ENCODE measurements at regions not wholly inside any gene's neighbourhood (a gene's known extent, or its start where the extent isn't known, plus 50 kb on each side); places are given as distances from the start of the nearest gene placed in this dataset.

GRCh38 chr13:100811024-100811865, 136.7 kb upstream of the TMTC4 start:
- H3K36me3 Mint-ChIP-seq, result no peaks in the 10 kb centered on the region
- H3K27ac Mint-ChIP-seq, result no peak overlapping the region
- H3K9me3 Mint-ChIP-seq, result no peaks in the 10 kb centered on the region
- DNase-seq (ENCODE audit: low spot score in 2 of 2), result no peak
- ATAC-seq, result no peak

- DNase-seq (ENCODE audit: low spot score in 2 of 2), result no peak
- Mint-ChIP-seq H3K27ac (no peak overlapping the region), H3K9me3 (no peaks in the 10 kb centered on the region), H3K36me3 (no peaks in the 10 kb centered on the region)
- no peak for ATAC-seq
Observed at GRCh38 chr13:100810481-100810880, 135.9 kb upstream of the TMTC4 start.

GRCh38 chr13:100809856-100810255, 135.3 kb upstream of the TMTC4 start:
- no peak overlapping the region for H3K27ac Mint-ChIP-seq
- DNase-seq (ENCODE audit: low spot score in 2 of 2) (no peak), ATAC-seq (no peak)
- H3K9me3 Mint-ChIP-seq, result no peaks in the 10 kb centered on the region
- H3K36me3 Mint-ChIP-seq, result no peaks in the 10 kb centered on the region

- Mint-ChIP-seq H3K27ac (no peak overlapping the region), H3K36me3 (no peaks in the 10 kb centered on the region), H3K9me3 (no peaks in the 10 kb centered on the region)
- ATAC-seq (no peak), DNase-seq (ENCODE audit: low spot score in 2 of 2) (no peak)
Observed at GRCh38 chr13:100809129-100809390, 134.5 kb upstream of the TMTC4 start.

GRCh38 chr13:100808330-100809128, 133.9 kb upstream of the TMTC4 start:
- DNase-seq (ENCODE audit: low spot score in 2 of 2) (no peak), ATAC-seq (no peak)
- H3K27ac Mint-ChIP-seq, result no peak overlapping the region
- no peaks in the 10 kb centered on the region for H3K36me3 Mint-ChIP-seq
- no peaks in the 10 kb centered on the region for H3K9me3 Mint-ChIP-seq

- Mint-ChIP-seq H3K36me3 (no peaks in the 10 kb centered on the region), H3K27ac (no peak overlapping the region), H3K9me3 (no peaks in the 10 kb centered on the region)
- ATAC-seq (no peak), DNase-seq (ENCODE audit: low spot score in 2 of 2) (no peak)
Observed at GRCh38 chr13:100803091-100803490, 128.5 kb upstream of the TMTC4 start.

GRCh38 chr13:100800283-100800875, 125.8 kb upstream of the TMTC4 start:
- ATAC-seq (no peak), DNase-seq (ENCODE audit: low spot score in 2 of 2) (no peak)
- Mint-ChIP-seq H3K9me3 (peaks cover 0 to 10% of the 10 kb centered on the region in 2 donors), H3K36me3 (no peaks in the 10 kb centered on the region), H3K27ac (no peak overlapping the region)

- Mint-ChIP-seq H3K9me3 (peaks cover 0 to 15% of the 10 kb centered on the region in 2 donors), H3K27ac (peak overlapping the region in 1 of 2 donors; percentile 18), H3K36me3 (no peaks in the 10 kb centered on the region)
- DNase-seq (ENCODE audit: low spot score in 2 of 2) (no peak), ATAC-seq (no peak)
Observed at GRCh38 chr13:100798739-100799361, 124.3 kb upstream of the TMTC4 start.

- Mint-ChIP-seq H3K9me3 (peaks cover 0 to 15% of the 10 kb centered on the region in 2 donors), H3K27ac (peak overlapping the region in 1 of 2 donors; percentile 30), H3K36me3 (peaks cover 0 to 8% of the 10 kb centered on the region in 2 donors)
- no peak for DNase-seq (ENCODE audit: low spot score in 2 of 2)
- ATAC-seq, result no peak
Observed at GRCh38 chr13:100797921-100798320, 123.3 kb upstream of the TMTC4 start.

GRCh38 chr13:100796463-100796862, 121.9 kb upstream of the TMTC4 start:
- ATAC-seq (no peak), DNase-seq (ENCODE audit: low spot score in 2 of 2) (no peak)
- no peak overlapping the region for H3K27ac Mint-ChIP-seq
- peaks cover 5 to 19% of the 10 kb centered on the region in 2 donors for H3K9me3 Mint-ChIP-seq
- peaks cover 0 to 8% of the 10 kb centered on the region in 2 donors for H3K36me3 Mint-ChIP-seq

GRCh38 chr13:100794575-100794974, 120.0 kb upstream of the TMTC4 start:
- no peak for DNase-seq (ENCODE audit: low spot score in 2 of 2)
- peaks cover 5 to 19% of the 10 kb centered on the region in 2 donors for H3K9me3 Mint-ChIP-seq
- H3K36me3 Mint-ChIP-seq, result peaks cover 0 to 8% of the 10 kb centered on the region in 2 donors
- H3K27ac Mint-ChIP-seq, result no peak overlapping the region
- ATAC-seq, result no peak

GRCh38 chr13:100790405-100790804, 115.8 kb upstream of the TMTC4 start:
- Mint-ChIP-seq H3K36me3 (peaks cover 6 to 15% of the 10 kb centered on the region in 2 donors), H3K9me3 (peaks cover 11 to 13% of the 10 kb centered on the region in 2 donors), H3K27ac (no peak overlapping the region)
- no peak for ATAC-seq
- DNase-seq (ENCODE audit: low spot score in 2 of 2), result no peak

- H3K27ac Mint-ChIP-seq, result no peak overlapping the region
- peak; percentile 29 to 69 for ATAC-seq
- H3K9me3 Mint-ChIP-seq, result peaks cover 11% of the 10 kb centered on the region in 2 donors
Observed at GRCh38 chr13:100789968-100790367, 115.4 kb upstream of the TMTC4 start.

GRCh38 chr13:100789481-100789880, 114.9 kb upstream of the TMTC4 start:
- Mint-ChIP-seq H3K27ac (no peak overlapping the region), H3K36me3 (peaks cover 6 to 15% of the 10 kb centered on the region in 2 donors), H3K9me3 (peaks cover 8 to 11% of the 10 kb centered on the region in 2 donors)

More at GRCh38 chr13:100789968-100790367, 115.4 kb upstream of the TMTC4 start:
- peaks cover 6 to 15% of the 10 kb centered on the region in 2 donors for H3K36me3 Mint-ChIP-seq
- no peak for DNase-seq (ENCODE audit: low spot score in 2 of 2)

GRCh38 chr13:100789025-100789424, 114.4 kb upstream of the TMTC4 start:
- no peak for DNase-seq (ENCODE audit: low spot score in 2 of 2)
- ATAC-seq, result no peak
- Mint-ChIP-seq H3K36me3 (peaks cover 6 to 15% of the 10 kb centered on the region in 2 donors), H3K9me3 (peaks cover 8 to 11% of the 10 kb centered on the region in 2 donors), H3K27ac (no peak overlapping the region)

More at GRCh38 chr13:100789481-100789880, 114.9 kb upstream of the TMTC4 start:
- no peak for DNase-seq (ENCODE audit: low spot score in 2 of 2)
- ATAC-seq, result no peak

- H3K36me3 Mint-ChIP-seq, result peaks cover 6 to 13% of the 10 kb centered on the region in 2 donors
Observed at GRCh38 chr13:100788540-100788939, 113.9 kb upstream of the TMTC4 start.

GRCh38 chr13:100787899-100788298, 113.3 kb upstream of the TMTC4 start:
- Mint-ChIP-seq H3K36me3 (peaks cover 6 to 7% of the 10 kb centered on the region in 2 donors), H3K9me3 (peaks cover 8 to 11% of the 10 kb centered on the region in 2 donors), H3K27ac (no peak overlapping the region)
- ATAC-seq (no peak), DNase-seq (ENCODE audit: low spot score in 2 of 2) (no peak)

More at GRCh38 chr13:100788540-100788939, 113.9 kb upstream of the TMTC4 start:
- H3K9me3 Mint-ChIP-seq, result peaks cover 8 to 11% of the 10 kb centered on the region in 2 donors
- no peak overlapping the region for H3K27ac Mint-ChIP-seq
- ATAC-seq (no peak), DNase-seq (ENCODE audit: low spot score in 2 of 2) (no peak)

Data from activated naive CD4-positive, alpha-beta T cell treated with anti-CD3 and anti-CD28 coated beads, Interleukin-2, amount 50 U/mL, for 72 hours (primary cell).